ENCODE measurements at regions not wholly inside any gene's neighbourhood (a gene's known extent, or its start where the extent isn't known, plus 50 kb on each side); places are given as distances from the start of the nearest gene placed in this dataset.
A peak's percentile ranks its signal among the peaks of the same experiment; 100 is the strongest.

- intact Hi-C loops (cut with micrococcal nuclease; ENCODE audit: unreplicated experiment) (loop anchor here (10.0 kb wide), 1 partner anchor 133 kb away; no protein-coding TSS in a partner anchor), in situ Hi-C loops (cut with HindIII; ENCODE audit: low pct_unique_long_range_greater_than_20kb, low sequenced_read_pairs) (no loop called here)
- CTCF ChIA-PET, result no interaction called here
- TF ChIP-seq, protein P1, sequence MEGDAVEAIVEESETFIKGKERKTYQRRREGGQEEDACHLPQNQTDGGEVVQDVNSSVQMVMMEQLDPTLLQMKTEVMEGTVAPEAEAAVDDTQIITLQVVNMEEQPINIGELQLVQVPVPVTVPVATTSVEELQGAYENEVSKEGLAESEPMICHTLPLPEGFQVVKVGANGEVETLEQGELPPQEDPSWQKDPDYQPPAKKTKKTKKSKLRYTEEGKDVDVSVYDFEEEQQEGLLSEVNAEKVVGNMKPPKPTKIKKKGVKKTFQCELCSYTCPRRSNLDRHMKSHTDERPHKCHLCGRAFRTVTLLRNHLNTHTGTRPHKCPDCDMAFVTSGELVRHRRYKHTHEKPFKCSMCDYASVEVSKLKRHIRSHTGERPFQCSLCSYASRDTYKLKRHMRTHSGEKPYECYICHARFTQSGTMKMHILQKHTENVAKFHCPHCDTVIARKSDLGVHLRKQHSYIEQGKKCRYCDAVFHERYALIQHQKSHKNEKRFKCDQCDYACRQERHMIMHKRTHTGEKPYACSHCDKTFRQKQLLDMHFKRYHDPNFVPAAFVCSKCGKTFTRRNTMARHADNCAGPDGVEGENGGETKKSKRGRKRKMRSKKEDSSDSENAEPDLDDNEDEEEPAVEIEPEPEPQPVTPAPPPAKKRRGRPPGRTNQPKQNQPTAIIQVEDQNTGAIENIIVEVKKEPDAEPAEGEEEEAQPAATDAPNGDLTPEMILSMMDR (IDR thresholded peaks at IDR 0.05), result no peak
- no peak for TF ChIP-seq TCF7L2 (IDR thresholded peaks at IDR 0.05; ENCODE audit: low read depth, low read length)
- no peaks in the 10 kb centered on the region for H3K4me1 ChIP-seq (ENCODE audit: control insufficient read depth, insufficient read depth, low read length)
- POLR2A ChIA-PET, result no interaction called here
- no peaks in the 10 kb centered on the region for H3K27me3 ChIP-seq (ENCODE audit: control insufficient read depth, insufficient read depth, low read length)
- no peaks in the 10 kb centered on the region for H3K36me3 ChIP-seq (ENCODE audit: control insufficient read depth, insufficient read depth, low read length)
- ATAC-seq (no peak), DNase-seq (ENCODE audit: low read depth, low spot score) (no peak)
- no peak overlapping the region for H3K4me3 ChIP-seq (ENCODE audit: low read depth in 2 of 2, low read length in 2 of 2)
- H3K27ac ChIP-seq (ENCODE audit: low read length), result no peak overlapping the region
- no TSS peak for BruUV-seq (replicated peaks)
- H3K9me3 ChIP-seq (ENCODE audit: control insufficient read depth, insufficient read depth, low read depth, low read length), result no peaks in the 10 kb centered on the region
Observed at GRCh38 chr16:73197598-73197997, 149.7 kb upstream of the ZFHX3 start.

- CTCF ChIA-PET, result interaction anchor here (0.5 kb wide), 2 partner anchors 19 to 364 kb away, joined by 3 to 10 read pairs; no protein-coding TSS in a partner anchor
Observed at GRCh38 chr16:73196670-73197069, 148.7 kb upstream of the ZFHX3 start.

GRCh38 chr16:73193464-73193863, 145.5 kb upstream of the ZFHX3 start:
- intact Hi-C loops (cut with micrococcal nuclease; ENCODE audit: unreplicated experiment) (loop anchor here (10.0 kb wide), 1 partner anchor 129 kb away; no protein-coding TSS in a partner anchor), in situ Hi-C loops (cut with HindIII; ENCODE audit: low pct_unique_long_range_greater_than_20kb, low sequenced_read_pairs) (no loop called here)
- no peaks in the 10 kb centered on the region for H3K4me1 ChIP-seq (ENCODE audit: control insufficient read depth, insufficient read depth, low read length)
- DNase-seq (ENCODE audit: low read depth, low spot score) (no peak), ATAC-seq (no peak)
- no TSS peak for BruUV-seq (replicated peaks)
- ChIA-PET POLR2A (no interaction called here), CTCF (no interaction called here)
- H3K9me3 ChIP-seq (ENCODE audit: control insufficient read depth, insufficient read depth, low read depth, low read length), result no peaks in the 10 kb centered on the region
- no peak overlapping the region for H3K4me3 ChIP-seq (ENCODE audit: low read depth in 2 of 2, low read length in 2 of 2)
- H3K36me3 ChIP-seq (ENCODE audit: control insufficient read depth, insufficient read depth, low read length), result no peaks in the 10 kb centered on the region
- TF ChIP-seq, protein P2, sequence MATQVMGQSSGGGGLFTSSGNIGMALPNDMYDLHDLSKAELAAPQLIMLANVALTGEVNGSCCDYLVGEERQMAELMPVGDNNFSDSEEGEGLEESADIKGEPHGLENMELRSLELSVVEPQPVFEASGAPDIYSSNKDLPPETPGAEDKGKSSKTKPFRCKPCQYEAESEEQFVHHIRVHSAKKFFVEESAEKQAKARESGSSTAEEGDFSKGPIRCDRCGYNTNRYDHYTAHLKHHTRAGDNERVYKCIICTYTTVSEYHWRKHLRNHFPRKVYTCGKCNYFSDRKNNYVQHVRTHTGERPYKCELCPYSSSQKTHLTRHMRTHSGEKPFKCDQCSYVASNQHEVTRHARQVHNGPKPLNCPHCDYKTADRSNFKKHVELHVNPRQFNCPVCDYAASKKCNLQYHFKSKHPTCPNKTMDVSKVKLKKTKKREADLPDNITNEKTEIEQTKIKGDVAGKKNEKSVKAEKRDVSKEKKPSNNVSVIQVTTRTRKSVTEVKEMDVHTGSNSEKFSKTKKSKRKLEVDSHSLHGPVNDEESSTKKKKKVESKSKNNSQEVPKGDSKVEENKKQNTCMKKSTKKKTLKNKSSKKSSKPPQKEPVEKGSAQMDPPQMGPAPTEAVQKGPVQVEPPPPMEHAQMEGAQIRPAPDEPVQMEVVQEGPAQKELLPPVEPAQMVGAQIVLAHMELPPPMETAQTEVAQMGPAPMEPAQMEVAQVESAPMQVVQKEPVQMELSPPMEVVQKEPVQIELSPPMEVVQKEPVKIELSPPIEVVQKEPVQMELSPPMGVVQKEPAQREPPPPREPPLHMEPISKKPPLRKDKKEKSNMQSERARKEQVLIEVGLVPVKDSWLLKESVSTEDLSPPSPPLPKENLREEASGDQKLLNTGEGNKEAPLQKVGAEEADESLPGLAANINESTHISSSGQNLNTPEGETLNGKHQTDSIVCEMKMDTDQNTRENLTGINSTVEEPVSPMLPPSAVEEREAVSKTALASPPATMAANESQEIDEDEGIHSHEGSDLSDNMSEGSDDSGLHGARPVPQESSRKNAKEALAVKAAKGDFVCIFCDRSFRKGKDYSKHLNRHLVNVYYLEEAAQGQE (IDR thresholded peaks at IDR 0.05; ENCODE audit: insufficient read depth in 1 of 2, low read depth in 2 of 2, low read length in 1 of 2), result no peak
- TF ChIP-seq, protein P1 (IDR thresholded peaks at IDR 0.05), result no peak
- TF ChIP-seq POLR2AphosphoS5 (IDR thresholded peaks at IDR 0.05; ENCODE audit: low read depth, low read length), result no peak
- no peak for TF ChIP-seq TCF7L2 (IDR thresholded peaks at IDR 0.05; ENCODE audit: low read depth, low read length)
- no peak for TF ChIP-seq SIN3A (IDR thresholded peaks at IDR 0.05; ENCODE audit: borderline replicate concordance, insufficient read depth, low read depth, low read length)
- no peak overlapping the region for H3K27ac ChIP-seq (ENCODE audit: low read length)
- no peaks in the 10 kb centered on the region for H3K27me3 ChIP-seq (ENCODE audit: control insufficient read depth, insufficient read depth, low read length)

More at GRCh38 chr16:73196670-73197069, 148.7 kb upstream of the ZFHX3 start:
- no peak overlapping the region for H3K27ac ChIP-seq (ENCODE audit: low read length)
- in situ Hi-C loops (cut with HindIII; ENCODE audit: low pct_unique_long_range_greater_than_20kb, low sequenced_read_pairs), result no loop called here
- H3K9me3 ChIP-seq (ENCODE audit: control insufficient read depth, insufficient read depth, low read depth, low read length), result no peaks in the 10 kb centered on the region
- peak; percentile 33 for DNase-seq (ENCODE audit: low read depth, low spot score)
- H3K4me1 ChIP-seq (ENCODE audit: control insufficient read depth, insufficient read depth, low read length), result no peaks in the 10 kb centered on the region
- H3K4me3 ChIP-seq (ENCODE audit: low read depth in 2 of 2, low read length in 2 of 2), result no peak overlapping the region
- TF ChIP-seq, protein P1 (IDR thresholded peaks at IDR 0.05), result peak; percentile 70
- TF ChIP-seq POLR2AphosphoS5 (IDR thresholded peaks at IDR 0.05; ENCODE audit: low read depth, low read length) (no peak), SIN3A (IDR thresholded peaks at IDR 0.05; ENCODE audit: borderline replicate concordance, insufficient read depth, low read depth, low read length) (no peak)
- H3K36me3 ChIP-seq (ENCODE audit: control insufficient read depth, insufficient read depth, low read length), result no peaks in the 10 kb centered on the region
- intact Hi-C loops (cut with micrococcal nuclease; ENCODE audit: unreplicated experiment), result loop anchor here (10.0 kb wide), 1 partner anchor 132 kb away; no protein-coding TSS in a partner anchor
- no TSS peak for BruUV-seq (replicated peaks)
- POLR2A ChIA-PET, result no interaction called here
- ATAC-seq, result no peak; the same call in 1 of the 2 replicates
- no peaks in the 10 kb centered on the region for H3K27me3 ChIP-seq (ENCODE audit: control insufficient read depth, insufficient read depth, low read length)

All from Panc1 (cell line).